ENCODE measurements at regions not wholly inside any gene's neighbourhood (a gene's known extent, or its start where the extent isn't known, plus 50 kb on each side); places are given as distances from the start of the nearest gene placed in this dataset.
A peak's percentile ranks its signal among the peaks of the same experiment; 100 is the strongest.

DNA sequence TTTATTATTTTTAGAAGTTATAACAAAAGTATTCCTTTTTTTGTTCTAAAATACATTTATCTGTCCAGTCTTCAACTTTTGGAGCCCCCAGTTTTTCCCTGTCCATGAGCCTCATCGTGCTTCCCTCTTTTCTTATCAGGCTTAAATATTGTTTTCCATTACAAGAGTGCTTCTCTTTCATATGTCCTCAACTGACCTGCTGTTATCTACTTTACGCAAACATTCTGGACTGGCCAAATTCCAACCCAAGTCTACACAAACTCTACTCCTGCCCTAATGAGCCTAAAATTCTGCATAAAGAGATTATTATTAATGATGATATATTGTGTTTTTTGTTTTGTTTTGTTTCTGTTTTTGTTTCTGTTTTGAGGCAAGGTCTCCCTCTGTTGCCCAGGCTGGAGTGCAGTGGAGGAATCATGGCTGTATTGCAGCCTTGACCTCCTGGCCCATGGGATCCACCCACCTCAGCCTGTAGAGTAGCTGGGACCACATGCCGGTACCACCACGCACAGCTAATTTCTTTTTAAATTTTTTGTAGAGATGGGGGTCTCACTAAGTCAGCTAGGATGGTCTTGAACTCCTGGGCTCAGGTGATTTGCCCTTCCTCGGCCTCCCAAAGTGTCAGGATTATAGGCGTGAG, 318.8 kb upstream of the NEGR1 start:
- H2BK15ac ChIP-seq (ENCODE audit: low read length) = no peak overlapping the region
- no peaks in the 10 kb centered on the region for H3K9me3 ChIP-seq (replicated peaks in 1 of 2; ENCODE audit: control insufficient read depth in 2 of 2, insufficient read depth in 1 of 2, low read depth in 1 of 2, low read length in 2 of 2)
- DNase-seq (ENCODE audit: low spot score) = no peak
- H3K79me1 ChIP-seq (ENCODE audit: low read depth, low read length) = no peaks in the 10 kb centered on the region
- H2AFZ ChIP-seq (ENCODE audit: low read length) = no peak overlapping the region
- H3K18ac ChIP-seq (ENCODE audit: low read length) = no peak overlapping the region
- H2AK5ac ChIP-seq (ENCODE audit: low read depth, low read length) = no peak overlapping the region
- H3K14ac ChIP-seq (ENCODE audit: low read length) = no peak overlapping the region
- no peak overlapping the region for H4K91ac ChIP-seq (ENCODE audit: low read depth, low read length, poor library complexity)
- no peaks in the 10 kb centered on the region for H3K27me3 ChIP-seq (ENCODE audit: control insufficient read depth in 3 of 3, insufficient read depth in 3 of 3, low read depth in 1 of 3, low read length in 3 of 3)
- no peak overlapping the region for H3K9ac ChIP-seq (ENCODE audit: low read depth, low read length, poor library complexity)
- no peak overlapping the region for H3K23ac ChIP-seq (ENCODE audit: low read depth, low read length, poor library complexity)
- no peak overlapping the region for H2BK12ac ChIP-seq (ENCODE audit: low read length)
- H3K36me3 ChIP-seq (replicated peaks in 1 of 2; ENCODE audit: control insufficient read depth in 2 of 2, insufficient read depth in 2 of 2, low read length in 2 of 2) = no peaks in the 10 kb centered on the region
- no peak overlapping the region for H2BK120ac ChIP-seq (ENCODE audit: low read depth, low read length)
- no peak overlapping the region for H3K4me3 ChIP-seq (ENCODE audit: low read length in 2 of 2)
- H3K4ac ChIP-seq (ENCODE audit: low read length) = no peak overlapping the region
- no peak overlapping the region for H4K8ac ChIP-seq (ENCODE audit: low read depth, low read length)
- WGBS, 2 donors (ENCODE audit: extremely low coverage in 2 of 2, insufficient read length in 2 of 2, insufficient replicate concordance in 1 of 2) = no CpG with 5 or more reads among the region's 6 CpGs
- no peaks in the 10 kb centered on the region for H3K4me1 ChIP-seq (ENCODE audit: control insufficient read depth in 2 of 2, insufficient read depth in 1 of 2, low read depth in 1 of 2, low read length in 2 of 2)
- no peak overlapping the region for H3K4me2 ChIP-seq (ENCODE audit: insufficient read depth, low read length, poor library complexity, severe bottlenecking)
- H2BK5ac ChIP-seq (ENCODE audit: low read length) = no peak overlapping the region
- no peak overlapping the region for H3K27ac ChIP-seq (replicated peaks; ENCODE audit: low read length)

DNA sequence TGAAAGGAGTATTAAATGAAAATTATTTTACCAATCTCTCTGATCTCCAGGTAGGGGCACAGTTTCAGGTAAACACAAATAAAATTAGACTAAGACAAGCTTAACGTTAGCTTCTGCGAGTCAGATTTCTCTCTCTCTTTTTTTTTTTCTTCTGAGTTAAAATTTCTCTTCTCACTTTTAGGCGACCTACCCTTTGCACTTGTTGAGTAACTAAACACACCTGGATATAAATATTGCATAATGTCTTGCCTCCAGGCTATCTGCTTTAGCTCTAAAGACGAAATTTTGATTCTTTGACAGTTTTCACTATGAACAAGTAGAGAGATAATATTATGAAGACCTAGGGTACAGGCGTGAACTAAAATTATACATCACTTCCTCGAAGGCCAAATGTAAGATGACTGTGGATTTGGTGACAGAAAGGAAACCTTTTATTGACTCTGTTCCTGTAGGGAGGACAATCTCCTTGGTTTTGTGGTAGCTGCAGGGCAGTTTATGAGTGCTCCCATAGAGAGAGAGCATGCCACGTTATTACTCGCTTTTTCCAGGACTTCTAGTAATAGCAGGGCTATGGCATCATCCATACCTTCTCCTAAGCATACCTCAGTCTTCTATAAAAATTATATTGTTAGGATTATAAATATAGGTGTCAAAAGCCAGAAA, 303.8 kb upstream of the NEGR1 start:
- no peak overlapping the region for H3K18ac ChIP-seq (ENCODE audit: low read length)
- no peak for DNase-seq (ENCODE audit: low spot score)
- no peak overlapping the region for H3K27ac ChIP-seq (replicated peaks; ENCODE audit: low read length)
- H2BK120ac ChIP-seq (ENCODE audit: low read depth, low read length) = no peak overlapping the region
- H4K8ac ChIP-seq (ENCODE audit: low read depth, low read length) = no peak overlapping the region
- no peak overlapping the region for H3K9ac ChIP-seq (ENCODE audit: low read depth, low read length, poor library complexity)
- H3K79me1 ChIP-seq (ENCODE audit: low read depth, low read length) = no peaks in the 10 kb centered on the region
- H3K27me3 ChIP-seq (ENCODE audit: control insufficient read depth in 3 of 3, insufficient read depth in 3 of 3, low read depth in 1 of 3, low read length in 3 of 3) = no peaks in the 10 kb centered on the region
- no peak overlapping the region for H3K14ac ChIP-seq (ENCODE audit: low read length)
- no CpG with 5 or more reads among the region's 8 CpGs for WGBS, 2 donors (ENCODE audit: extremely low coverage in 2 of 2, insufficient read length in 2 of 2, insufficient replicate concordance in 1 of 2)
- H3K36me3 ChIP-seq (replicated peaks in 1 of 2; ENCODE audit: control insufficient read depth in 2 of 2, insufficient read depth in 2 of 2, low read length in 2 of 2) = no peaks in the 10 kb centered on the region
- no peak overlapping the region for H3K4me2 ChIP-seq (ENCODE audit: insufficient read depth, low read length, poor library complexity, severe bottlenecking)
- no peak overlapping the region for H2BK5ac ChIP-seq (ENCODE audit: low read length)
- no peak overlapping the region for H3K23ac ChIP-seq (ENCODE audit: low read depth, low read length, poor library complexity)
- no peak overlapping the region for H2BK15ac ChIP-seq (ENCODE audit: low read length)
- no peak overlapping the region for H3K4me3 ChIP-seq (ENCODE audit: low read length in 2 of 2)
- no peak overlapping the region for H3K4ac ChIP-seq (ENCODE audit: low read length)
- H2AFZ ChIP-seq (ENCODE audit: low read length) = no peak overlapping the region
- H4K91ac ChIP-seq (ENCODE audit: low read depth, low read length, poor library complexity) = no peak overlapping the region
- H3K4me1 ChIP-seq (ENCODE audit: control insufficient read depth in 2 of 2, insufficient read depth in 1 of 2, low read depth in 1 of 2, low read length in 2 of 2) = no peaks in the 10 kb centered on the region
- no peak overlapping the region for H2AK5ac ChIP-seq (ENCODE audit: low read depth, low read length)
- no peaks in the 10 kb centered on the region for H3K9me3 ChIP-seq (replicated peaks in 1 of 2; ENCODE audit: control insufficient read depth in 2 of 2, insufficient read depth in 1 of 2, low read depth in 1 of 2, low read length in 2 of 2)
- H2BK12ac ChIP-seq (ENCODE audit: low read length) = no peak overlapping the region

DNA sequence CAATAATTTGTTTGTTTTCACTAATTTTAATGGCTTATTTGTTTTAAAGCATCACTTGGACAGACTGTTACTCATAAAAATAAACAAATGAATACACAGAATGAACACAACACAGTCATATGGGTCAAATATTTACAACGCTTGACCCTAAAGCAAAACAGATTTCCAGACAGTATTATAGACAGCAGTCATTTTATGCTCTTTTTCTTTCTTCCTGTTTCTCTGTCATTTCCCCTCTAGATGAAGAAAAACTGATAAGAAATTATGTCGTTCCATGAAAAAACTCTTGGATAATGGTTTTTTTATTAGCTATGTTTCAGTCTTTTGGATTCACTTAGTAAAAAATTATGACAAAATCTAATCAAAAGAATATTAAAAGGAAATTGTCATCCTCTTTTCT, 297.3 kb upstream of the NEGR1 start:
- Histone ChIP-seq H4K91ac (ENCODE audit: low read depth, low read length, poor library complexity) (no peak overlapping the region), H2BK5ac (ENCODE audit: low read length) (no peak overlapping the region), H2AFZ (ENCODE audit: low read length) (no peak overlapping the region), H3K23ac (ENCODE audit: low read depth, low read length, poor library complexity) (no peak overlapping the region), H3K4ac (ENCODE audit: low read length) (no peak overlapping the region), H3K9ac (ENCODE audit: low read depth, low read length, poor library complexity) (no peak overlapping the region), H2AK5ac (ENCODE audit: low read depth, low read length) (no peak overlapping the region), H3K36me3 (replicated peaks in 1 of 2; ENCODE audit: control insufficient read depth in 2 of 2, insufficient read depth in 2 of 2, low read length in 2 of 2) (no peaks in the 10 kb centered on the region), H3K4me3 (ENCODE audit: low read length in 2 of 2) (no peak overlapping the region), H2BK15ac (ENCODE audit: low read length) (no peak overlapping the region), H3K18ac (ENCODE audit: low read length) (no peak overlapping the region), H3K4me2 (ENCODE audit: insufficient read depth, low read length, poor library complexity, severe bottlenecking) (no peak overlapping the region), H2BK12ac (ENCODE audit: low read length) (no peak overlapping the region), H3K27ac (replicated peaks; ENCODE audit: low read length) (no peak overlapping the region), H3K9me3 (replicated peaks in 1 of 2; ENCODE audit: control insufficient read depth in 2 of 2, insufficient read depth in 1 of 2, low read depth in 1 of 2, low read length in 2 of 2) (no peaks in the 10 kb centered on the region), H3K79me1 (ENCODE audit: low read depth, low read length) (no peaks in the 10 kb centered on the region), H3K14ac (ENCODE audit: low read length) (no peak overlapping the region), H3K4me1 (ENCODE audit: control insufficient read depth in 2 of 2, insufficient read depth in 1 of 2, low read depth in 1 of 2, low read length in 2 of 2) (no peaks in the 10 kb centered on the region), H4K8ac (ENCODE audit: low read depth, low read length) (no peak overlapping the region), H3K27me3 (ENCODE audit: control insufficient read depth in 3 of 3, insufficient read depth in 3 of 3, low read depth in 1 of 3, low read length in 3 of 3) (no peaks in the 10 kb centered on the region), H2BK120ac (ENCODE audit: low read depth, low read length) (no peak overlapping the region)
- WGBS, 2 donors (ENCODE audit: extremely low coverage in 2 of 2, insufficient read length in 2 of 2, insufficient replicate concordance in 1 of 2) = no CpG with 5 or more reads among the region's 2 CpGs
- no peak for DNase-seq (ENCODE audit: low spot score)

DNA sequence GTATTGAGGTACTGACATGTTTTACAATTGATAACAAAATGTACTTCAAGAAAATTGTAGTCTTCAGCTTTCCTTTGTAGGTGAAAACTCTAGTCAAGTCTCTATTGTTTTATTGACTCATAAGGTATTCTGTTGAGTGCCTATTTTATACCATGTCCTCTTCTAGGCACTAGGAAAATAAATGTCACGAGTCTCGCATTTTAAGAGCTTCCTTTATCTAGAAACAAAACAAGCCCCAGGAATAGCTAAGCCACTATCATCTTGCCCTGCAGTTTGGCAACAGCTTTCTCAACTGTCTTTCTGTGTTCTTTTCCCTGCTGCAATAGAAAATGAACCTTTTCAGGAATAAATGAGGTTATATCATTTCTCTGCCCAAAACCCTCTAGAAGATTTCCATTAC, 288.5 kb upstream of the NEGR1 start:
- H3K9ac ChIP-seq (ENCODE audit: low read depth, low read length, poor library complexity) = no peak overlapping the region
- no peaks in the 10 kb centered on the region for H3K27me3 ChIP-seq (ENCODE audit: control insufficient read depth in 3 of 3, insufficient read depth in 3 of 3, low read depth in 1 of 3, low read length in 3 of 3)
- no peak overlapping the region for H2BK120ac ChIP-seq (ENCODE audit: low read depth, low read length)
- no peak overlapping the region for H2BK12ac ChIP-seq (ENCODE audit: low read length)
- H3K4me1 ChIP-seq (ENCODE audit: control insufficient read depth in 2 of 2, insufficient read depth in 1 of 2, low read depth in 1 of 2, low read length in 2 of 2) = peaks cover 0 to 5% of the 10 kb centered on the region in 2 donors
- no peaks in the 10 kb centered on the region for H3K36me3 ChIP-seq (replicated peaks in 1 of 2; ENCODE audit: control insufficient read depth in 2 of 2, insufficient read depth in 2 of 2, low read length in 2 of 2)
- H3K18ac ChIP-seq (ENCODE audit: low read length) = no peak overlapping the region
- H4K91ac ChIP-seq (ENCODE audit: low read depth, low read length, poor library complexity) = no peak overlapping the region
- H3K79me1 ChIP-seq (ENCODE audit: low read depth, low read length) = no peaks in the 10 kb centered on the region
- DNase-seq (ENCODE audit: low spot score) = no peak
- no peak overlapping the region for H3K23ac ChIP-seq (ENCODE audit: low read depth, low read length, poor library complexity)
- no peak overlapping the region for H3K27ac ChIP-seq (replicated peaks; ENCODE audit: low read length)
- WGBS, 2 donors (ENCODE audit: extremely low coverage in 2 of 2, insufficient read length in 2 of 2, insufficient replicate concordance in 1 of 2) = no CpG with 5 or more reads among the region's 2 CpGs
- peak overlapping the region; percentile 2 for H2AFZ ChIP-seq (ENCODE audit: low read length)
- no peak overlapping the region for H2AK5ac ChIP-seq (ENCODE audit: low read depth, low read length)
- H4K8ac ChIP-seq (ENCODE audit: low read depth, low read length) = no peak overlapping the region
- H3K9me3 ChIP-seq (replicated peaks in 1 of 2; ENCODE audit: control insufficient read depth in 2 of 2, insufficient read depth in 1 of 2, low read depth in 1 of 2, low read length in 2 of 2) = no peaks in the 10 kb centered on the region
- no peak overlapping the region for H2BK15ac ChIP-seq (ENCODE audit: low read length)
- H3K14ac ChIP-seq (ENCODE audit: low read length) = no peak overlapping the region
- no peak overlapping the region for H3K4me3 ChIP-seq (ENCODE audit: low read length in 2 of 2)
- H3K4me2 ChIP-seq (ENCODE audit: insufficient read depth, low read length, poor library complexity, severe bottlenecking) = no peak overlapping the region
- H3K4ac ChIP-seq (ENCODE audit: low read length) = no peak overlapping the region
- no peak overlapping the region for H2BK5ac ChIP-seq (ENCODE audit: low read length)
